Lung (tissue), 11 donors: ENCODE measurements at regions not wholly inside any gene's neighbourhood (a gene's known extent, or its start where the extent isn't known, plus 50 kb on each side); places are given as distances from the start of the nearest gene placed in this dataset.

ENCODE experiments used
- ATAC-seq: fragments of 200-7000 bp; cut with Tn5 transposase; one replicate; pipeline ENCODE4 v1.9.1; 2020; ENCODE audit warnings: moderate number of reproducible peaks; ENCODE audit not compliant: insufficient read depth, low FRiP score
- DNase-seq, 3 donors: peaks; one replicate each; pipeline ENCODE4 v3.0.0-alpha.2; 2013 to 2017
- H3K27ac ChIP-seq, 2 donors: one replicate each; pipeline ENCODE4 v1.5.1; 2013; ENCODE audit warnings: mild to moderate bottlenecking in 2 of 2, moderate library complexity in 2 of 2, control low read depth in 1 of 2, inconsistent platforms in 1 of 2, low read depth in 1 of 2, low read length in 1 of 2
- H3K27me3 ChIP-seq, 3 donors: one replicate each; pipeline ENCODE4 v1.5.1; 2013; ENCODE audit warnings: low read length in 2 of 3; ENCODE audit not compliant: control insufficient read depth in 3 of 3, insufficient read depth in 3 of 3
- H3K36me3 ChIP-seq, 4 donors: one replicate each; pipeline ENCODE4 v1.5.1; 2013; ENCODE audit warnings: low read length in 4 of 4, mild to moderate bottlenecking in 1 of 4, moderate library complexity in 1 of 4; ENCODE audit not compliant: control insufficient read depth in 4 of 4, insufficient read depth in 4 of 4
- H3K4me1 ChIP-seq, 5 donors: one replicate each; pipeline ENCODE4 v1.5.1; 2013; ENCODE audit warnings: low read length in 5 of 5, mild to moderate bottlenecking in 2 of 5, moderate library complexity in 1 of 5; ENCODE audit not compliant: control insufficient read depth in 5 of 5, insufficient read depth in 5 of 5
- H3K4me3 ChIP-seq: one replicate; pipeline ENCODE4 v1.5.1; 2013; ENCODE audit warnings: mild to moderate bottlenecking, control low read depth, moderate library complexity
- H3K9ac ChIP-seq, 2 donors: one replicate each; pipeline ENCODE4 v1.5.1; 2013; ENCODE audit warnings: low read length in 2 of 2, control low read depth in 1 of 2; ENCODE audit not compliant: insufficient read depth in 1 of 2
- H3K9me3 ChIP-seq, 4 donors: one replicate each; pipeline ENCODE4 v1.5.1; 2013; ENCODE audit warnings: low read length in 3 of 4, mild to moderate bottlenecking in 1 of 4, moderate library complexity in 1 of 4; ENCODE audit not compliant: control insufficient read depth in 4 of 4, insufficient read depth in 3 of 4
- WGBS, 2 donors: extraction: QIAGEN DNeasy Blood & Tissue Kit; methylation state at CpG; one replicate each; pipeline ENCODE4 v1.1.7; 2013; 5-methylcytosine and 5-hydroxymethylcytosine counted together
- TF ChIP-seq, protein P1 (sequence below): IDR thresholded peaks from 2 replicates; pipeline ENCODE4 v1.5.1; 2012; ENCODE audit warnings: mild to moderate bottlenecking; ENCODE audit errors: control extremely low read depth, extremely low read depth
- donor health status: control.
- donor health status: control.
- donor health status: Bipolar disorder and iron deficiency.
- donor health status: healthy.
- donor health status: DM: yes; HTN: yes; CAD: no.

GRCh38 chr18:73249030-73249429 is 381.2 kb upstream of the NETO1 start:
- H3K9ac ChIP-seq = no peak overlapping the region

DNA sequence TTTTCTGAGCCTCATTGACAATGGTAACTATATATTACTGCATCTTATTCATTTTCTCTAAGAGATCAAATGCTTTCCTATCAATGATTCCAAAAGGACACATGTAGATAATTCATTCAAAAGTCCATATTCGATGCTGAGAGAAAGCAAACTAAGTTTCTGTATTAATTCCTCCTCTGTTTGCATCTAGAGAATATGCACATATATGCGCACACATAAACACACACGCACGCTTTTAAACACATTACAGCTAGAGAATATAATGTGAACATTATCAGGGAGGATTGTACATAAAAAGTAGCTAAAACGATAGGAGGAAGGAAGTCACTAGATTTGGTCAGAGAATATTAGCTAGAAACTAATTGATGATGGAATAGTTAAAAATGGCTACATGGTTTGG is 379.0 kb upstream of the NETO1 start:
- no peaks in the 10 kb centered on the region for H3K27me3 ChIP-seq
- TF ChIP-seq, protein P1, sequence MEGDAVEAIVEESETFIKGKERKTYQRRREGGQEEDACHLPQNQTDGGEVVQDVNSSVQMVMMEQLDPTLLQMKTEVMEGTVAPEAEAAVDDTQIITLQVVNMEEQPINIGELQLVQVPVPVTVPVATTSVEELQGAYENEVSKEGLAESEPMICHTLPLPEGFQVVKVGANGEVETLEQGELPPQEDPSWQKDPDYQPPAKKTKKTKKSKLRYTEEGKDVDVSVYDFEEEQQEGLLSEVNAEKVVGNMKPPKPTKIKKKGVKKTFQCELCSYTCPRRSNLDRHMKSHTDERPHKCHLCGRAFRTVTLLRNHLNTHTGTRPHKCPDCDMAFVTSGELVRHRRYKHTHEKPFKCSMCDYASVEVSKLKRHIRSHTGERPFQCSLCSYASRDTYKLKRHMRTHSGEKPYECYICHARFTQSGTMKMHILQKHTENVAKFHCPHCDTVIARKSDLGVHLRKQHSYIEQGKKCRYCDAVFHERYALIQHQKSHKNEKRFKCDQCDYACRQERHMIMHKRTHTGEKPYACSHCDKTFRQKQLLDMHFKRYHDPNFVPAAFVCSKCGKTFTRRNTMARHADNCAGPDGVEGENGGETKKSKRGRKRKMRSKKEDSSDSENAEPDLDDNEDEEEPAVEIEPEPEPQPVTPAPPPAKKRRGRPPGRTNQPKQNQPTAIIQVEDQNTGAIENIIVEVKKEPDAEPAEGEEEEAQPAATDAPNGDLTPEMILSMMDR = no peak
- ATAC-seq = no peak
- no peaks in the 10 kb centered on the region for H3K4me1 ChIP-seq
- H3K36me3 ChIP-seq = no peaks in the 10 kb centered on the region
- no peak for DNase-seq
- no peak overlapping the region for H3K9ac ChIP-seq
- WGBS, 2 donors = 84 to 87% methylated on average over 5 of the region's 5 CpGs
- no peak overlapping the region for H3K27ac ChIP-seq
- H3K4me3 ChIP-seq = no peak overlapping the region
- H3K9me3 ChIP-seq = no peaks in the 10 kb centered on the region

More at GRCh38 chr18:73249030-73249429, 381.2 kb upstream of the NETO1 start:
- no peak for DNase-seq
- Histone ChIP-seq H3K27ac (no peak overlapping the region), H3K4me1 (no peaks in the 10 kb centered on the region), H3K9me3 (no peaks in the 10 kb centered on the region), H3K36me3 (no peaks in the 10 kb centered on the region), H3K4me3 (no peak overlapping the region), H3K27me3 (no peaks in the 10 kb centered on the region)
- ATAC-seq = no peak
- 86 to 91% methylated on average over 7 of the region's 7 CpGs for WGBS, 2 donors
- TF ChIP-seq, protein P1 = no peak

- Histone ChIP-seq H3K4me3 (no peak overlapping the region), H3K9ac (no peak overlapping the region), H3K27me3 (no peaks in the 10 kb centered on the region), H3K36me3 (no peaks in the 10 kb centered on the region), H3K27ac (no peak overlapping the region), H3K9me3 (no peaks in the 10 kb centered on the region), H3K4me1 (no peaks in the 10 kb centered on the region)
- DNase-seq (no peak), ATAC-seq (no peak)
- TF ChIP-seq, protein P1 = no peak
- WGBS, 2 donors = 59 to 78% methylated on average over 4 of the region's 4 CpGs
Observed at GRCh38 chr18:73245345-73245744, 377.6 kb upstream of the NETO1 start.

- DNase-seq = peak in 2 of 3 donors; percentile 3 to 64
- no peak overlapping the region for H3K9ac ChIP-seq
- H3K9me3 ChIP-seq = no peaks in the 10 kb centered on the region
- 45 to 66% methylated on average over 1 of the region's 1 CpG for WGBS, 2 donors
- no peak overlapping the region for H3K4me3 ChIP-seq
- ATAC-seq = no peak
- H3K27ac ChIP-seq = no peak overlapping the region
- no peaks in the 10 kb centered on the region for H3K4me1 ChIP-seq
- H3K36me3 ChIP-seq = no peaks in the 10 kb centered on the region
- H3K27me3 ChIP-seq = no peaks in the 10 kb centered on the region
- TF ChIP-seq, protein P1 = no peak
Observed at GRCh38 chr18:73244401-73244800, 376.6 kb upstream of the NETO1 start.
